Left colon (tissue), 2 donors: ENCODE measurements at regions not wholly inside any gene's neighbourhood (a gene's known extent, or its start where the extent isn't known, plus 50 kb on each side); places are given as distances from the start of the nearest gene placed in this dataset.

Experiments
- ATAC-seq: fragments of 200-7000 bp; cut with Tn5 transposase; one replicate; pipeline ENCODE4 v1.9.1; 2020; ENCODE audit warnings: mild to moderate bottlenecking, moderate library complexity
- DNase-seq, 2 donors: peaks; one replicate each; pipeline ENCODE4 v3.0.0-alpha.2; 2020
- intact Hi-C, 2 donors: fragments of 100-400 bp; cut with DNase I in 1 of 2; cut with micrococcal nuclease in 1 of 2; formaldehyde crosslinking; loops; one replicate each; pipeline versions ENCODE4 v1.11.2 to v1.14.0; 2022; cut with DNase I, micrococcal nuclease
- donor health status: DM: no; HTN: no; CAD: no.
- donor health status: DM: yes; HTN: yes; CAD: no.

- intact Hi-C loops = no loop called here
- DNase-seq (no peak), ATAC-seq (no peak)
Measured at GRCh38 chr4:167290678-167291077, 56.4 kb upstream of the SPOCK3 start.

- DNase-seq (no peak), ATAC-seq (no peak)
- intact Hi-C loops = no loop called here
Measured at GRCh38 chr4:167308876-167309275, 74.6 kb upstream of the SPOCK3 start.

- intact Hi-C loops = no loop called here
- no peak for ATAC-seq
Measured at GRCh38 chr4:167321299-167321698, 87.0 kb upstream of the SPOCK3 start.

GRCh38 chr4:167339781-167340180 lies 105.5 kb upstream of the SPOCK3 start:
- intact Hi-C loops = no loop called here
- ATAC-seq (no peak), DNase-seq (no peak)

More at GRCh38 chr4:167321299-167321698, 87.0 kb upstream of the SPOCK3 start:
- DNase-seq = no peak

GRCh38 chr4:167359711-167360110 lies 125.4 kb upstream of the SPOCK3 start:
- intact Hi-C loops = no loop called here
- ATAC-seq = no peak
- DNase-seq = no peak

- DNase-seq = no peak
- intact Hi-C loops = no loop called here
- no peak for ATAC-seq
Measured at GRCh38 chr4:167379076-167379835, 145.0 kb upstream of the SPOCK3 start.

- DNase-seq (no peak), ATAC-seq (no peak)
- intact Hi-C loops = no loop called here
Measured at GRCh38 chr4:167380964-167381363, 146.7 kb upstream of the SPOCK3 start.

- no peak for ATAC-seq
- intact Hi-C loops = no loop called here
Measured at GRCh38 chr4:167383291-167383690, 149.0 kb upstream of the SPOCK3 start.

GRCh38 chr4:167397586-167397985 lies 163.3 kb upstream of the SPOCK3 start:
- ATAC-seq (no peak), DNase-seq (no peak)
- intact Hi-C loops = no loop called here

More at GRCh38 chr4:167383291-167383690, 149.0 kb upstream of the SPOCK3 start:
- DNase-seq = no peak

GRCh38 chr4:167399201-167399600 lies 164.9 kb upstream of the SPOCK3 start:
- DNase-seq = no peak
- ATAC-seq = no peak
- intact Hi-C loops = no loop called here

GRCh38 chr4:167406181-167406580 lies 171.9 kb upstream of the SPOCK3 start:
- ATAC-seq (no peak), DNase-seq (no peak)
- intact Hi-C loops = no loop called here

GRCh38 chr4:167415461-167415860 lies 181.2 kb upstream of the SPOCK3 start:
- DNase-seq = no peak
- no peak for ATAC-seq
- intact Hi-C loops = no loop called here

- intact Hi-C loops = no loop called here
- ATAC-seq (no peak), DNase-seq (no peak)
Measured at GRCh38 chr4:167419468-167420140, 185.3 kb upstream of the SPOCK3 start.

- intact Hi-C loops = no loop called here
- ATAC-seq (no peak), DNase-seq (no peak)
Measured at GRCh38 chr4:167421201-167421600, 186.9 kb upstream of the SPOCK3 start.

- DNase-seq (no peak), ATAC-seq (no peak)
- intact Hi-C loops = no loop called here
Measured at GRCh38 chr4:167424341-167425256, 190.3 kb upstream of the SPOCK3 start.

GRCh38 chr4:167428156-167428555 lies 193.9 kb upstream of the SPOCK3 start:
- no peak for ATAC-seq
- no peak for DNase-seq
- intact Hi-C loops = no loop called here

GRCh38 chr4:167431371-167431770 lies 197.1 kb upstream of the SPOCK3 start:
- ATAC-seq (no peak), DNase-seq (no peak)
- intact Hi-C loops = no loop called here

- ATAC-seq = no peak
- no peak for DNase-seq
- intact Hi-C loops = no loop called here
Measured at GRCh38 chr4:167435786-167436185, 201.5 kb upstream of the SPOCK3 start.

- intact Hi-C loops = no loop called here
- no peak for DNase-seq
- ATAC-seq = no peak
Measured at GRCh38 chr4:167443841-167444240, 209.5 kb upstream of the SPOCK3 start.
